ENCODE measurements at regions not wholly inside any gene's neighbourhood (a gene's known extent, or its start where the extent isn't known, plus 50 kb on each side); places are given as distances from the start of the nearest gene placed in this dataset.
"Not testable (repeated sequence)": the region's sequence is repeated elsewhere in the genome, so short reads cannot be mapped to it uniquely, and the experiment has no call there.

GRCh38 chr4:187109636-187110035 is 386.0 kb upstream of the FAT1 start:
- no peaks in the 10 kb centered on the region for H3K9me3 ChIP-seq (ENCODE audit: low read length)
- no peaks in the 10 kb centered on the region for H3K36me3 ChIP-seq (ENCODE audit: insufficient read depth, low read length)
- H3K4me1 ChIP-seq (ENCODE audit: insufficient read depth, low read length) = no peaks in the 10 kb centered on the region
- H3K4me3 ChIP-seq (ENCODE audit: low read depth in 1 of 2, low read length in 2 of 2) = no peak overlapping the region
- no peak overlapping the region for H3K9ac ChIP-seq (ENCODE audit: low read length)
- no peak overlapping the region for H3K27ac ChIP-seq (ENCODE audit: low read depth, low read length)
- no peaks in the 10 kb centered on the region for H3K27me3 ChIP-seq (ENCODE audit: control insufficient read depth in 1 of 2, insufficient read depth in 2 of 2, low read length in 2 of 2)

GRCh38 chr4:187118166-187118565 is 394.5 kb upstream of the FAT1 start:
- H3K9me3 ChIP-seq (ENCODE audit: low read length) = no peaks in the 10 kb centered on the region
- no peaks in the 10 kb centered on the region for H3K27me3 ChIP-seq (ENCODE audit: control insufficient read depth in 1 of 2, insufficient read depth in 2 of 2, low read length in 2 of 2)
- no peak overlapping the region for H3K9ac ChIP-seq (ENCODE audit: low read length)
- H3K27ac ChIP-seq (ENCODE audit: low read depth, low read length) = no peak overlapping the region
- no peak overlapping the region for H3K4me3 ChIP-seq (ENCODE audit: low read depth in 1 of 2, low read length in 2 of 2)
- H3K36me3 ChIP-seq (ENCODE audit: insufficient read depth, low read length) = no peaks in the 10 kb centered on the region
- no peaks in the 10 kb centered on the region for H3K4me1 ChIP-seq (ENCODE audit: insufficient read depth, low read length)

GRCh38 chr4:187118602-187119120 is 395.0 kb upstream of the FAT1 start:
- no peak overlapping the region for H3K4me3 ChIP-seq (ENCODE audit: low read depth in 1 of 2, low read length in 2 of 2)
- no peak overlapping the region for H3K27ac ChIP-seq (ENCODE audit: low read depth, low read length)
- no peaks in the 10 kb centered on the region for H3K4me1 ChIP-seq (ENCODE audit: insufficient read depth, low read length)
- H3K36me3 ChIP-seq (ENCODE audit: insufficient read depth, low read length) = no peaks in the 10 kb centered on the region
- no peaks in the 10 kb centered on the region for H3K9me3 ChIP-seq (ENCODE audit: low read length)
- H3K9ac ChIP-seq (ENCODE audit: low read length) = no peak overlapping the region
- no peaks in the 10 kb centered on the region for H3K27me3 ChIP-seq (ENCODE audit: control insufficient read depth in 1 of 2, insufficient read depth in 2 of 2, low read length in 2 of 2)

- Histone ChIP-seq H3K9ac (ENCODE audit: low read length) (no peak overlapping the region), H3K4me1 (ENCODE audit: insufficient read depth, low read length) (no peaks in the 10 kb centered on the region), H3K9me3 (ENCODE audit: low read length) (no peaks in the 10 kb centered on the region), H3K27ac (ENCODE audit: low read depth, low read length) (no peak overlapping the region), H3K4me3 (ENCODE audit: low read depth in 1 of 2, low read length in 2 of 2) (no peak overlapping the region), H3K36me3 (ENCODE audit: insufficient read depth, low read length) (no peaks in the 10 kb centered on the region), H3K27me3 (ENCODE audit: control insufficient read depth in 1 of 2, insufficient read depth in 2 of 2, low read length in 2 of 2) (no peaks in the 10 kb centered on the region)
Measured at GRCh38 chr4:187124331-187124730, 400.7 kb upstream of the FAT1 start.

GRCh38 chr4:187125062-187125461 is 401.4 kb upstream of the FAT1 start:
- H3K9ac ChIP-seq (ENCODE audit: low read length) = no peak overlapping the region

GRCh38 chr4:187127456-187127855 is 403.8 kb upstream of the FAT1 start:
- H3K4me1 ChIP-seq (ENCODE audit: insufficient read depth, low read length) = no peaks in the 10 kb centered on the region
- no peaks in the 10 kb centered on the region for H3K9me3 ChIP-seq (ENCODE audit: low read length)
- H3K36me3 ChIP-seq (ENCODE audit: insufficient read depth, low read length) = no peaks in the 10 kb centered on the region
- no peak overlapping the region for H3K27ac ChIP-seq (ENCODE audit: low read depth, low read length)
- no peaks in the 10 kb centered on the region for H3K27me3 ChIP-seq (ENCODE audit: control insufficient read depth in 1 of 2, insufficient read depth in 2 of 2, low read length in 2 of 2)
- H3K4me3 ChIP-seq (ENCODE audit: low read depth in 1 of 2, low read length in 2 of 2) = no peak overlapping the region
- no peak overlapping the region for H3K9ac ChIP-seq (ENCODE audit: low read length)

More at GRCh38 chr4:187125062-187125461, 401.4 kb upstream of the FAT1 start:
- Histone ChIP-seq H3K27me3 (ENCODE audit: control insufficient read depth in 1 of 2, insufficient read depth in 2 of 2, low read length in 2 of 2) (no peaks in the 10 kb centered on the region), H3K4me3 (ENCODE audit: low read depth in 1 of 2, low read length in 2 of 2) (no peak overlapping the region), H3K27ac (ENCODE audit: low read depth, low read length) (no peak overlapping the region), H3K4me1 (ENCODE audit: insufficient read depth, low read length) (no peaks in the 10 kb centered on the region), H3K36me3 (ENCODE audit: insufficient read depth, low read length) (no peaks in the 10 kb centered on the region), H3K9me3 (ENCODE audit: low read length) (no peaks in the 10 kb centered on the region)

GRCh38 chr4:187128222-187128621 is 404.6 kb upstream of the FAT1 start:
- no peak overlapping the region for H3K4me3 ChIP-seq (ENCODE audit: low read depth in 1 of 2, low read length in 2 of 2)
- H3K9me3 ChIP-seq (ENCODE audit: low read length) = no peaks in the 10 kb centered on the region
- no peaks in the 10 kb centered on the region for H3K36me3 ChIP-seq (ENCODE audit: insufficient read depth, low read length)
- no peak overlapping the region for H3K9ac ChIP-seq (ENCODE audit: low read length)
- H3K4me1 ChIP-seq (ENCODE audit: insufficient read depth, low read length) = no peaks in the 10 kb centered on the region
- no peaks in the 10 kb centered on the region for H3K27me3 ChIP-seq (ENCODE audit: control insufficient read depth in 1 of 2, insufficient read depth in 2 of 2, low read length in 2 of 2)
- no peak overlapping the region for H3K27ac ChIP-seq (ENCODE audit: low read depth, low read length)

GRCh38 chr4:187128976-187129375 is 405.3 kb upstream of the FAT1 start:
- H3K27ac ChIP-seq (ENCODE audit: low read depth, low read length) = no peak overlapping the region
- no peaks in the 10 kb centered on the region for H3K9me3 ChIP-seq (ENCODE audit: low read length)
- H3K4me3 ChIP-seq (ENCODE audit: low read depth in 1 of 2, low read length in 2 of 2) = no peak overlapping the region
- H3K27me3 ChIP-seq (ENCODE audit: control insufficient read depth in 1 of 2, insufficient read depth in 2 of 2, low read length in 2 of 2) = no peaks in the 10 kb centered on the region
- no peaks in the 10 kb centered on the region for H3K4me1 ChIP-seq (ENCODE audit: insufficient read depth, low read length)
- H3K36me3 ChIP-seq (ENCODE audit: insufficient read depth, low read length) = no peaks in the 10 kb centered on the region
- H3K9ac ChIP-seq (ENCODE audit: low read length) = no peak overlapping the region

GRCh38 chr4:187131826-187132225 is 408.2 kb upstream of the FAT1 start:
- not testable (repeated sequence) for H3K27me3 ChIP-seq (ENCODE audit: control insufficient read depth in 1 of 2, insufficient read depth in 2 of 2, low read length in 2 of 2); H3K27ac ChIP-seq (ENCODE audit: low read depth, low read length); H3K4me3 ChIP-seq (ENCODE audit: low read depth in 1 of 2, low read length in 2 of 2); H3K9ac ChIP-seq (ENCODE audit: low read length); H3K9me3 ChIP-seq (ENCODE audit: low read length); H3K36me3 ChIP-seq (ENCODE audit: insufficient read depth, low read length); H3K4me1 ChIP-seq (ENCODE audit: insufficient read depth, low read length)

- H3K27ac ChIP-seq (ENCODE audit: low read depth, low read length) = no peak overlapping the region
- H3K27me3 ChIP-seq (ENCODE audit: control insufficient read depth in 1 of 2, insufficient read depth in 2 of 2, low read length in 2 of 2) = no peaks in the 10 kb centered on the region
- no peak overlapping the region for H3K9ac ChIP-seq (ENCODE audit: low read length)
- H3K4me1 ChIP-seq (ENCODE audit: insufficient read depth, low read length) = no peaks in the 10 kb centered on the region
- H3K36me3 ChIP-seq (ENCODE audit: insufficient read depth, low read length) = no peaks in the 10 kb centered on the region
- H3K9me3 ChIP-seq (ENCODE audit: low read length) = no peaks in the 10 kb centered on the region
- no peak overlapping the region for H3K4me3 ChIP-seq (ENCODE audit: low read depth in 1 of 2, low read length in 2 of 2)
Measured at GRCh38 chr4:187135878-187136277, 412.2 kb upstream of the FAT1 start.

- H3K36me3 ChIP-seq (ENCODE audit: insufficient read depth, low read length) = no peaks in the 10 kb centered on the region
- no peak overlapping the region for H3K4me3 ChIP-seq (ENCODE audit: low read depth in 1 of 2, low read length in 2 of 2)
- H3K9me3 ChIP-seq (ENCODE audit: low read length) = no peaks in the 10 kb centered on the region
- H3K9ac ChIP-seq (ENCODE audit: low read length) = no peak overlapping the region
- no peak overlapping the region for H3K27ac ChIP-seq (ENCODE audit: low read depth, low read length)
- H3K4me1 ChIP-seq (ENCODE audit: insufficient read depth, low read length) = no peaks in the 10 kb centered on the region
- H3K27me3 ChIP-seq (ENCODE audit: control insufficient read depth in 1 of 2, insufficient read depth in 2 of 2, low read length in 2 of 2) = no peaks in the 10 kb centered on the region
Measured at GRCh38 chr4:187139141-187139540, 415.5 kb upstream of the FAT1 start.

GRCh38 chr4:187141101-187141500 is 417.4 kb upstream of the FAT1 start:
- H3K4me3 ChIP-seq (ENCODE audit: low read depth in 1 of 2, low read length in 2 of 2) = no peak overlapping the region
- no peaks in the 10 kb centered on the region for H3K9me3 ChIP-seq (ENCODE audit: low read length)
- H3K36me3 ChIP-seq (ENCODE audit: insufficient read depth, low read length) = no peaks in the 10 kb centered on the region

More at GRCh38 chr4:187141101-187141500, 417.4 kb upstream of the FAT1 start:
- Histone ChIP-seq H3K27ac (ENCODE audit: low read depth, low read length) (no peak overlapping the region), H3K27me3 (ENCODE audit: control insufficient read depth in 1 of 2, insufficient read depth in 2 of 2, low read length in 2 of 2) (no peaks in the 10 kb centered on the region), H3K9ac (ENCODE audit: low read length) (no peak overlapping the region), H3K4me1 (ENCODE audit: insufficient read depth, low read length) (no peaks in the 10 kb centered on the region)
